ENCODE measurements at regions not wholly inside any gene's neighbourhood (a gene's known extent, or its start where the extent isn't known, plus 50 kb on each side); places are given as distances from the start of the nearest gene placed in this dataset.

DNA sequence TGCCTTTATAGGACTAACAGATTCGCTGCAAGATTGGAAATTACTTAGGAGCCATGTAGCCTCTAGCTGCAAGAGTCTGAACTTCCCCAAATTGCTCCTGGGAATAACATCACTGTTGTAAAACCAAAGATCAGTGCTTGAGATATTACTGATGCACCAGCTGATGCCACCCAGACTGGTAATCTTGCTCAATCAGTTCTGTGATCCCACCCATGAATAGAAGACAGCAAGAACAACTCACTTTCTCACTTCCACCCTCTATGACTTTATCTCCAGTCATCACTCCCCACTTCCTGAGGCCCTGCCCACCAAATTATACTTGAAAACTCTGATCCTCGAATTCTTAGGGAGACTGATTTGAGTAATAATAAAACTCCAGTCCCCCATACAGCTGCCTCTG is 1011.1 kb downstream of the PLA2G4A start:
- TF ChIP-seq CREB1 (IDR thresholded peaks at IDR 0.05; ENCODE audit: low read depth), result no peak
- TF ChIP-seq, protein P1, sequence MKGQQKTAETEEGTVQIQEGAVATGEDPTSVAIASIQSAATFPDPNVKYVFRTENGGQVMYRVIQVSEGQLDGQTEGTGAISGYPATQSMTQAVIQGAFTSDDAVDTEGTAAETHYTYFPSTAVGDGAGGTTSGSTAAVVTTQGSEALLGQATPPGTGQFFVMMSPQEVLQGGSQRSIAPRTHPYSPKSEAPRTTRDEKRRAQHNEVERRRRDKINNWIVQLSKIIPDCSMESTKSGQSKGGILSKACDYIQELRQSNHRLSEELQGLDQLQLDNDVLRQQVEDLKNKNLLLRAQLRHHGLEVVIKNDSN (IDR thresholded peaks at IDR 0.05), result no peak
- TF ChIP-seq NFIC (IDR thresholded peaks at IDR 0.05), result no peak
- no peak for TF ChIP-seq EP300 (IDR thresholded peaks at IDR 0.05; ENCODE audit: borderline replicate concordance)
- no peak for TF ChIP-seq FOXM1 (IDR thresholded peaks at IDR 0.05; ENCODE audit: borderline replicate concordance, low read depth)
- no peak for TF ChIP-seq TAF1 (IDR thresholded peaks at IDR 0.05; ENCODE audit: low read depth)
- TF ChIP-seq, protein P2, sequence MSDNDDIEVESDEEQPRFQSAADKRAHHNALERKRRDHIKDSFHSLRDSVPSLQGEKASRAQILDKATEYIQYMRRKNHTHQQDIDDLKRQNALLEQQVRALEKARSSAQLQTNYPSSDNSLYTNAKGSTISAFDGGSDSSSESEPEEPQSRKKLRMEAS (IDR thresholded peaks at IDR 0.05), result no peak
- TF ChIP-seq ZBTB7A (IDR thresholded peaks at IDR 0.05; ENCODE audit: low read depth), result no peak
- TF ChIP-seq RAD21 (IDR thresholded peaks at IDR 0.05; ENCODE audit: low read depth), result no peak
- TF ChIP-seq YY1 (IDR thresholded peaks at IDR 0.05; ENCODE audit: low read depth), result no peak
- TF ChIP-seq, protein P3, sequence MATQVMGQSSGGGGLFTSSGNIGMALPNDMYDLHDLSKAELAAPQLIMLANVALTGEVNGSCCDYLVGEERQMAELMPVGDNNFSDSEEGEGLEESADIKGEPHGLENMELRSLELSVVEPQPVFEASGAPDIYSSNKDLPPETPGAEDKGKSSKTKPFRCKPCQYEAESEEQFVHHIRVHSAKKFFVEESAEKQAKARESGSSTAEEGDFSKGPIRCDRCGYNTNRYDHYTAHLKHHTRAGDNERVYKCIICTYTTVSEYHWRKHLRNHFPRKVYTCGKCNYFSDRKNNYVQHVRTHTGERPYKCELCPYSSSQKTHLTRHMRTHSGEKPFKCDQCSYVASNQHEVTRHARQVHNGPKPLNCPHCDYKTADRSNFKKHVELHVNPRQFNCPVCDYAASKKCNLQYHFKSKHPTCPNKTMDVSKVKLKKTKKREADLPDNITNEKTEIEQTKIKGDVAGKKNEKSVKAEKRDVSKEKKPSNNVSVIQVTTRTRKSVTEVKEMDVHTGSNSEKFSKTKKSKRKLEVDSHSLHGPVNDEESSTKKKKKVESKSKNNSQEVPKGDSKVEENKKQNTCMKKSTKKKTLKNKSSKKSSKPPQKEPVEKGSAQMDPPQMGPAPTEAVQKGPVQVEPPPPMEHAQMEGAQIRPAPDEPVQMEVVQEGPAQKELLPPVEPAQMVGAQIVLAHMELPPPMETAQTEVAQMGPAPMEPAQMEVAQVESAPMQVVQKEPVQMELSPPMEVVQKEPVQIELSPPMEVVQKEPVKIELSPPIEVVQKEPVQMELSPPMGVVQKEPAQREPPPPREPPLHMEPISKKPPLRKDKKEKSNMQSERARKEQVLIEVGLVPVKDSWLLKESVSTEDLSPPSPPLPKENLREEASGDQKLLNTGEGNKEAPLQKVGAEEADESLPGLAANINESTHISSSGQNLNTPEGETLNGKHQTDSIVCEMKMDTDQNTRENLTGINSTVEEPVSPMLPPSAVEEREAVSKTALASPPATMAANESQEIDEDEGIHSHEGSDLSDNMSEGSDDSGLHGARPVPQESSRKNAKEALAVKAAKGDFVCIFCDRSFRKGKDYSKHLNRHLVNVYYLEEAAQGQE (IDR thresholded peaks at IDR 0.05; ENCODE audit: low read depth), result no peak
- TF ChIP-seq TEAD4 (IDR thresholded peaks at IDR 0.05), result no peak
- TF ChIP-seq CEBPB (IDR thresholded peaks at IDR 0.05), result no peak
- TF ChIP-seq TCF12 (IDR thresholded peaks at IDR 0.05; ENCODE audit: low read depth), result no peak
- no peak for TF ChIP-seq EGR1 (IDR thresholded peaks at IDR 0.05)

DNA sequence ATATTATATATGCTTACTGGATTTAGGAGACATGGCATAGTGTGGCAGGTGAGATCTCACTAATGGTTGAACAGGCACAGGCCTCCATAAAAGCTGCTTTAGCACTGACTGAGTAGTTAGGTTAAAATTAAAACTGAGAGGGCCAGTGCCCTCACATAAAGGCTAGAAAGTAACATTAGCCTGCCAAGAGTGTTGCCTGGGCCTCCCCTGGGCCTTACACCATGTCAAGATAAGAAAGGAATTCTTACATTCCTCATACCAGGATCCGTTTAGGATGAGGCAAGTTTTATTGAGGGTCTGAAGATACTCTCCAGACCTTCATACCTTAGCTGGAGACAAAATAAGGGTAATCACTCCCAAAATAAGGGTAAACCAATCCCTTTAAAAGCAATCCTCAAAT is 1011.8 kb downstream of the PLA2G4A start:
- TF ChIP-seq CEBPB (IDR thresholded peaks at IDR 0.05), result no peak
- no peak for TF ChIP-seq TCF12 (IDR thresholded peaks at IDR 0.05; ENCODE audit: low read depth)
- TF ChIP-seq, protein P2 (IDR thresholded peaks at IDR 0.05), result no peak
- TF ChIP-seq FOXM1 (IDR thresholded peaks at IDR 0.05; ENCODE audit: borderline replicate concordance, low read depth), result no peak
- no peak for TF ChIP-seq RAD21 (IDR thresholded peaks at IDR 0.05; ENCODE audit: low read depth)
- TF ChIP-seq TEAD4 (IDR thresholded peaks at IDR 0.05), result no peak
- TF ChIP-seq TAF1 (IDR thresholded peaks at IDR 0.05; ENCODE audit: low read depth), result no peak
- TF ChIP-seq YY1 (IDR thresholded peaks at IDR 0.05; ENCODE audit: low read depth), result no peak
- no peak for TF ChIP-seq CREB1 (IDR thresholded peaks at IDR 0.05; ENCODE audit: low read depth)
- TF ChIP-seq EP300 (IDR thresholded peaks at IDR 0.05; ENCODE audit: borderline replicate concordance), result no peak

DNA sequence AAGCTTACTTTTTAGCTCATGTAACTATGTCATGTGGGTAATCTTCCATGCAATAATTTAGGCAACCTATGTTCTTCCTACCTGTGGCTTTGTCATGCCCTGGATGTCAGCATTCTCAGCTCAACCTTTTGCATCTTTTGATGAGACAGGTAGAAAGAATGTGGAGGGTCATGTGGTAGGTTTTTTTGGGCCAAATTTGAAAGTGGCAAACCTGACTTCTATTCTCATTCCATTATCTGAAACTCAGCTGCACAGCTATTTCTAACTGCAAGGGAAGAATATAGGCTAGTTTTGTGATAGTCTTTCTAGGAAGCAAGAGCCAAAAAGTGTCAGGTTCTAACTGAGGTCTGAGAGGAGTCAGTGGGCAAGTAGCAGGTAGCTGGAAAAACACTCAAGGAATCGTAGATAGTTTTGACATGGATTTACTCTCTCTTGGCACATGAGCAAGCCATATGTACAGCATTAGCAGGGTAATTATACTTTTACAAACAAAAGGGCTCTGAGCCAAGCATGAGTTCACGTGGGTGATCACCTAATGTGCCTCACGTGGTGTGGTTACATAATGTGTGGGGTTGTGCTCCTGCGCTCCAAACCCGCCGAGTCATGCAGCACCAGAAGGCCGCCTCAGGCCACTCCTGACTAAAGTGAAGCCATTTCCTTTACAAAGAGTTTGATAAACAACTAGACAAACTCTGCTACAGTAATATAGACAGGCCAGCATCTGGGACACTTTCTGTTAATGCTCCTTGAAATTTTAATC is 1013.8 kb downstream of the PLA2G4A start:
- TF ChIP-seq ZBTB7A (IDR thresholded peaks at IDR 0.05; ENCODE audit: low read depth) (no peak), EP300 (IDR thresholded peaks at IDR 0.05; ENCODE audit: borderline replicate concordance) (no peak), TAF1 (IDR thresholded peaks at IDR 0.05; ENCODE audit: low read depth) (no peak), CEBPB (IDR thresholded peaks at IDR 0.05) (no peak), EGR1 (IDR thresholded peaks at IDR 0.05) (no peak), CREB1 (IDR thresholded peaks at IDR 0.05; ENCODE audit: low read depth) (no peak), FOXM1 (IDR thresholded peaks at IDR 0.05; ENCODE audit: borderline replicate concordance, low read depth) (no peak), RAD21 (IDR thresholded peaks at IDR 0.05; ENCODE audit: low read depth) (no peak), TCF12 (IDR thresholded peaks at IDR 0.05; ENCODE audit: low read depth) (no peak)
- TF ChIP-seq, protein P1 (IDR thresholded peaks at IDR 0.05), result no peak
- TF ChIP-seq, protein P3 (IDR thresholded peaks at IDR 0.05; ENCODE audit: low read depth), result no peak

DNA sequence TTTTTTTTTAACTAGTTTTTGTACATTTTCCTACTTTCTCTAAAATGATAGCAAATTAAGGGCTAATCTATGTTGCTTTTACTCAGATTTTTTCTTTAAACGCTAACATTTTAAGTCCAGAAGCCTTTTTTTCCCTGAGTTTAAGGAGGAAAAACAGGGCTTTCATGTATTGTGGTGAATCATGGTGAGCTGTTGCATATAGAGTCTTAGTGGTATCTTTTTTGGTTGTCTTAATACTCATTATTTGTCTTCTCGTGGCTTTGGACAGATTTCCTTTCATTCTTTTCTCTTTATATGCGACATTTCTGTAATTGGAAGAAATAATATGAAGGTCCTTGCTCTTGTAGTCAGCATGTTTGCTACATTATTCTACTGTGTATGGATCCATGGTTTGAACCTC is 1015.6 kb downstream of the PLA2G4A start:
- TF ChIP-seq TEAD4 (IDR thresholded peaks at IDR 0.05) (no peak), TAF1 (IDR thresholded peaks at IDR 0.05; ENCODE audit: low read depth) (no peak), EGR1 (IDR thresholded peaks at IDR 0.05) (no peak), TCF12 (IDR thresholded peaks at IDR 0.05; ENCODE audit: low read depth) (no peak), NFIC (IDR thresholded peaks at IDR 0.05) (no peak), EP300 (IDR thresholded peaks at IDR 0.05; ENCODE audit: borderline replicate concordance) (no peak), FOXM1 (IDR thresholded peaks at IDR 0.05; ENCODE audit: borderline replicate concordance, low read depth) (no peak)
- TF ChIP-seq, protein P1 (IDR thresholded peaks at IDR 0.05), result no peak
- TF ChIP-seq, protein P2 (IDR thresholded peaks at IDR 0.05), result no peak

DNA sequence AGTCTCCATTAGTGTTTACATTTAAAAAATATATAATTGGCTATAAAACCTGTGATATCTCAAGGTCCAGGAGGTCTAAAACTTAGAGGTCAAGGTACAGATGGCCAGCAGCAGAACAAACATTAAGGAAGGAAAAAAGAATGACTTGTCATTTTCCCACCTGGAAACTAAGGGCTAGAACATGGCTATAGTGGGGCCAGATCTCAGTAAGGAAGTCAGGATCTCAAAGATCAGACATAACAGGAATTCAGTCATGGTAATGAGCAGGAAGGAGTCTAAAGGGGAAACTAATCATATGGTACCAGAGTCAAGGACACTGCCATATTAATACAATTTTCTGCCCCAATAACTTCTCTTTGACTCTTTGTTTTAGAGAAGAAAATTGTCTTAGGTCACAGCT is 1018.8 kb downstream of the PLA2G4A start:
- TF ChIP-seq, protein P2 (IDR thresholded peaks at IDR 0.05), result no peak
- TF ChIP-seq TEAD4 (IDR thresholded peaks at IDR 0.05) (no peak), EGR1 (IDR thresholded peaks at IDR 0.05) (no peak), ZBTB7A (IDR thresholded peaks at IDR 0.05; ENCODE audit: low read depth) (no peak), YY1 (IDR thresholded peaks at IDR 0.05; ENCODE audit: low read depth) (no peak), EP300 (IDR thresholded peaks at IDR 0.05; ENCODE audit: borderline replicate concordance) (no peak), TAF1 (IDR thresholded peaks at IDR 0.05; ENCODE audit: low read depth) (no peak)
- TF ChIP-seq, protein P3 (IDR thresholded peaks at IDR 0.05; ENCODE audit: low read depth), result no peak
